ENCODE measurements at regions not wholly inside any gene's neighbourhood (a gene's known extent, or its start where the extent isn't known, plus 50 kb on each side); places are given as distances from the start of the nearest gene placed in this dataset.

- TF ChIP-seq BHLHE40 (IDR thresholded peaks at IDR 0.05; ENCODE audit: borderline replicate concordance), result no peak
- TF ChIP-seq ARNT (IDR thresholded peaks at IDR 0.05), result no peak
- TF ChIP-seq SP1 (IDR thresholded peaks at IDR 0.05), result no peak
- no peak for TF ChIP-seq PKNOX1 (IDR thresholded peaks at IDR 0.05)
- TF ChIP-seq SUZ12 (IDR thresholded peaks at IDR 0.05), result no peak
These were observed 649.4 kb downstream of the IRX1 start for GRCh38 chr5:4245076-4245475.

All from HEK293T (cell line).